ENCODE measurements at regions not wholly inside any gene's neighbourhood (a gene's known extent, or its start where the extent isn't known, plus 50 kb on each side); places are given as distances from the start of the nearest gene placed in this dataset.
"Not testable (repeated sequence)": the region's sequence is repeated elsewhere in the genome, so short reads cannot be mapped to it uniquely, and the experiment has no call there.

DNA sequence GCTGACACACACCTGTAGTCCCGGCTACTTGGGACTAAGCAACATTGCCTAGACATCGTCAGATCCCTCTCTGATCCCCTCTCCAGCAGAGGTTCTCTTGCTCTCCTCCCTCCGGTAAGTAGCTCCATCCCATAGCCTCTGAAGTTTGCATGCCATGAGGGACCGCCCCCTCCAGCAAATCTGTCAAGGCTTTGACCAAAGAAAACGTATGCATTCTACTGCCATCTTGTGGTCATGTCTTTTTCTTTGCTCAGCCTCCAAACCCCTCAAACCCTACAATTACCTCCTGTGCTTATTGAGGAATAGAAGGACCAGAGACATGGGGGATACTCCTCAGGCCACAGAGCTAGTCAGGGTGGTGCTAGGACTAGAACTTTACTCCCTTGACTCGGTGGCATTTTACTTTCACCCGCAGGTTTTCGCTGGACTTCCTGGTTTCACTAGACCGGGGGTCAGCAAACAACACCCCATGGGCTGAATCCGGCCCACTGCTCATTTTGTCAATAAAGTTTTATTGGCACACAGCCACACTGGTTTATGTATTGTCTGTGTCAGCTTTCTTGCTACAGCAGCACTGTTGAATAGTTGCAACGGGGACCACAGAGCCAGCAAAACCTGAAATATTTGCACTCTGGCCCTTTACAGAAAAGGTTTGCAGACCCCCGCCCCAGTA, 202.6 kb upstream of the FOXK1 start:
- TF ChIP-seq, protein P1, sequence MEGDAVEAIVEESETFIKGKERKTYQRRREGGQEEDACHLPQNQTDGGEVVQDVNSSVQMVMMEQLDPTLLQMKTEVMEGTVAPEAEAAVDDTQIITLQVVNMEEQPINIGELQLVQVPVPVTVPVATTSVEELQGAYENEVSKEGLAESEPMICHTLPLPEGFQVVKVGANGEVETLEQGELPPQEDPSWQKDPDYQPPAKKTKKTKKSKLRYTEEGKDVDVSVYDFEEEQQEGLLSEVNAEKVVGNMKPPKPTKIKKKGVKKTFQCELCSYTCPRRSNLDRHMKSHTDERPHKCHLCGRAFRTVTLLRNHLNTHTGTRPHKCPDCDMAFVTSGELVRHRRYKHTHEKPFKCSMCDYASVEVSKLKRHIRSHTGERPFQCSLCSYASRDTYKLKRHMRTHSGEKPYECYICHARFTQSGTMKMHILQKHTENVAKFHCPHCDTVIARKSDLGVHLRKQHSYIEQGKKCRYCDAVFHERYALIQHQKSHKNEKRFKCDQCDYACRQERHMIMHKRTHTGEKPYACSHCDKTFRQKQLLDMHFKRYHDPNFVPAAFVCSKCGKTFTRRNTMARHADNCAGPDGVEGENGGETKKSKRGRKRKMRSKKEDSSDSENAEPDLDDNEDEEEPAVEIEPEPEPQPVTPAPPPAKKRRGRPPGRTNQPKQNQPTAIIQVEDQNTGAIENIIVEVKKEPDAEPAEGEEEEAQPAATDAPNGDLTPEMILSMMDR (IDR thresholded peaks at IDR 0.05; ENCODE audit: low read depth, low read length) = peak; percentile 68
- Histone ChIP-seq H3K4me3 (ENCODE audit: low read depth, low read length) (no peak overlapping the region), H3K9me3 (ENCODE audit: severe bottlenecking) (peaks cover 8% of the 10 kb centered on the region), H3K36me3 (no peaks in the 10 kb centered on the region), H3K27ac (no peak overlapping the region), H3K27me3 (ENCODE audit: insufficient read depth, low read depth, severe bottlenecking) (no peaks in the 10 kb centered on the region)
- DNase-seq = peak; percentile 82

DNA sequence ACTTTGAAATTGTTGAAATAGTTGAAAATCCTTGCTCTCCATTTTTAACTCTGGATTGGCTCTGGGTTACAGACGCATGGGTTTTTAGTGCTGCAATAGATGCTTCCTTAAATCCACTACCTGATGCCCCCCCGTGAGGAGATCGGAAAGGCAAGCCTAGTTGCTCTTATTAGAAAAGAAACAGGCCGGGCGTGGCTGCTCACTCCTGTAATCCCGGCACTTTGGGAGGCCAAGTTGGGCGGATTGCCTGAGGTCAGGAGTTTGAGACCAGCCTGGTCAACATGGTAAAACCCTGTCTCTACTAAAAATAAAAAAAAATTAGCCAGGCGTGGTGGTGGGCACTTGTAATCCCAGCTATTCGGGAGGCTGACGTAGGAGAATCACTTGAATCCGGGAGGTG, 202.0 kb upstream of the FOXK1 start:
- not testable (repeated sequence) for H3K9me3 ChIP-seq (ENCODE audit: severe bottlenecking); H3K27ac ChIP-seq; H3K36me3 ChIP-seq; H3K4me3 ChIP-seq (ENCODE audit: low read depth, low read length); DNase-seq; H3K27me3 ChIP-seq (ENCODE audit: insufficient read depth, low read depth, severe bottlenecking)

DNA sequence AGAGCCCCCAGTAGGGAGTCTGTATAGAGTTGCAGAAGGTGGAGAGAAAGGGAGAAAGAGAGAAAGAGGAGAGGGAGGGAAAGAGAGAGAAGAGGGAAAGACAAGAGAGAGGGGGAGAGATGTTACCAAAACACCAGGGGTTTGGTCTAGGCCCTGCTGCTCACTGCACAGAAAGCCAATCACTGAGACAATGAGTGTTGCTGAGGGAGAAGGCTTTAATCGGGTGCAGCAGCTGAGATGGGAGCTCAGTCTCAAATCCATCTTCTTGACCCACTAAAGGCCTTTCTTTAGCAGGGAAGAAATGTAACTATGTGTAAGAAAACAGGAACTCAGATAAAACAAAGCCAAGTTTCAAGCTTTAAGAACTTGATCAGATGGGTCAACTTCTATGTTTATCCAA, 198.2 kb upstream of the FOXK1 start:
- Histone ChIP-seq H3K4me3 (ENCODE audit: low read depth, low read length) (no peak overlapping the region), H3K36me3 (no peaks in the 10 kb centered on the region), H3K27ac (no peak overlapping the region), H3K27me3 (ENCODE audit: insufficient read depth, low read depth, severe bottlenecking) (no peaks in the 10 kb centered on the region), H3K9me3 (ENCODE audit: severe bottlenecking) (peaks cover 8% of the 10 kb centered on the region)
- TF ChIP-seq, protein P1 (IDR thresholded peaks at IDR 0.05; ENCODE audit: low read depth, low read length) = no peak
- DNase-seq = no peak

DNA sequence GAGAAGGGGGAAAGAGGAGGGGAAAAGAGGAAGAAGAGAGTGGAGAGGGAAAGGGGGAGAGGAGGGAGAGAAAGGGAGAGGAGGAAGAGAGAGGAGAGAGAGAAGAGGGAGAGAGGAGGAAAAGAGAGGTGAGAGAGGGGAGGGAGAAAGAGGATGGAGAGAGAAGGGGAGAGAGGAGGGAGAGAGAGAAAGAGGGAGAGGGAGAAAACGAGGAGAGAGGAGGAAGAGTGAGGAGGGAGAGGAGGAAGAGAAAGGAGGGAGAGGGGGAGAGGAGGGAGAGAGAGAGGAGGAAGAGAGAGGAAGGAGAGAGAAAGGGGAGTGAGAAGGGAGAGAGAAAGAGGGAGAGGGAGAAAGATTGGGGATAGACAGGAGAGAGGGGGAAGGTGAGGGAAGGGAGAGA, 197.6 kb upstream of the FOXK1 start:
- Histone ChIP-seq H3K27ac (no peak overlapping the region), H3K9me3 (ENCODE audit: severe bottlenecking) (peaks cover 8% of the 10 kb centered on the region), H3K4me3 (ENCODE audit: low read depth, low read length) (no peak overlapping the region), H3K36me3 (no peaks in the 10 kb centered on the region), H3K27me3 (ENCODE audit: insufficient read depth, low read depth, severe bottlenecking) (no peaks in the 10 kb centered on the region)
- DNase-seq = no peak
- TF ChIP-seq, protein P1 (IDR thresholded peaks at IDR 0.05; ENCODE audit: low read depth, low read length) = no peak

DNA sequence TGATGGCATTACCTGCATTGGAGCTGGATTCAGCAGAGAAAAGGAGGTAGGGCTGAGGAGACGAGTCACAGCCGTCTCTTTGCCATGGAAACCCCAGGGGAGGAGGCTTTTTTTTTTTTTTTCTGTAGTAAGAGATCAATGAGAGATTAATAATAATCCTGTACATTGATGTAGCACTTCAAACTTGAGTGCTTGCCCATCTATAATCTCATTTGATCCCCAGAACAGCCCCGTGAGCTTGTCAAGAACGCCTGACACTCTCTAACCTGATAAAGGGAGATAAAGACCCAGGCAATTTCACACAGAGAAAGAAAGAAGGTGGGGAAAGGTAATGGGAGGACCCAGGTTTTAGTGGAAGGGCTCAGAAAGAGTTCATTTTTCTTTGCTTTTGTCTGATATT, 195.2 kb upstream of the FOXK1 start:
- TF ChIP-seq, protein P1 (IDR thresholded peaks at IDR 0.05; ENCODE audit: low read depth, low read length) = no peak
- Histone ChIP-seq H3K9me3 (ENCODE audit: severe bottlenecking) (peaks cover 8% of the 10 kb centered on the region), H3K27ac (no peak overlapping the region), H3K36me3 (no peaks in the 10 kb centered on the region), H3K4me3 (ENCODE audit: low read depth, low read length) (no peak overlapping the region), H3K27me3 (ENCODE audit: insufficient read depth, low read depth, severe bottlenecking) (no peaks in the 10 kb centered on the region)
- DNase-seq = no peak

DNA sequence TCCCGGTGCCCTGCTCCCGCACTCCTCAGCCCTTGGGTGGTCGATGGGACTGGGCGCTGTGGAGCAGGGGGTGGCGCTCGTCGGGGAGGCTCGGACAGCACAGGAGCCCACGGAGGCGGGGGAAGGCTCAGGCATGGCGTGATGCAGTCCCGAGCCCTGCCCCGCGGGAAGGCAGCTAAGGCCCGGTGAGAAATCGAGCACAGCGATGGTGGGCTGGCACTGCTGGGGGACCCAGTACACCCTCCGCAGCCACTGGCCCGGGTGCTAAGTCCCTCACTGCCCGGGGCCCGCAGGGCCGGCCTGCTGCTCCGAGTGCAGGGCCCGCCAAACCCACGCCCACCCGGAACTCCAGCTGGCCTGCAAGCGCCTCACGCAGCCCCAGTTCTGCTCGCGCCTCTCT, 185.2 kb upstream of the FOXK1 start:
- not testable (repeated sequence) for H3K36me3 ChIP-seq; H3K27ac ChIP-seq; H3K27me3 ChIP-seq (ENCODE audit: insufficient read depth, low read depth, severe bottlenecking); H3K9me3 ChIP-seq (ENCODE audit: severe bottlenecking); H3K4me3 ChIP-seq (ENCODE audit: low read depth, low read length); DNase-seq

DNA sequence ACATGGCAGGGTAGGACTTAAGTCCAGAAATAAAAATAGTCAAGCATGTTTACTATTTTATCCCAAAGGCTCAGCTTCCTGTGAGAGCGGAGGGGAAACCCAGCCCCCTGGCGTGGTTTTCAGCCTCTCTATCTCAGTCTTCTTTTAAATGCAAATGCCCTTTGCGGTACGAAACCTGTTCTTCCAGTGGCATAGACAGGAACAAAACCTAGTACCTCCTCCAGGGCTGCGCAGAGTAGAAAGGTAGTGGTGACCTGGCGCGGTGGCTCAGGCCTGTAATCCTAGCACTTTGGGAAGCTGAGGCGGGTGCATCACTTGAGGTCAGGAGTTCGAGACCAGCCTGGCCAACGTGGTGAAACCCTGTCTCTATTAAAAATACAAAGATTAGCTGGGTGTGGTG, 181.3 kb upstream of the FOXK1 start:
- TF ChIP-seq, protein P1 (IDR thresholded peaks at IDR 0.05; ENCODE audit: low read depth, low read length) = no peak
- Histone ChIP-seq H3K27me3 (ENCODE audit: insufficient read depth, low read depth, severe bottlenecking) (no peaks in the 10 kb centered on the region), H3K4me3 (ENCODE audit: low read depth, low read length) (no peak overlapping the region), H3K27ac (no peak overlapping the region), H3K9me3 (ENCODE audit: severe bottlenecking) (peaks cover 3% of the 10 kb centered on the region), H3K36me3 (no peaks in the 10 kb centered on the region)
- no peak for DNase-seq

DNA sequence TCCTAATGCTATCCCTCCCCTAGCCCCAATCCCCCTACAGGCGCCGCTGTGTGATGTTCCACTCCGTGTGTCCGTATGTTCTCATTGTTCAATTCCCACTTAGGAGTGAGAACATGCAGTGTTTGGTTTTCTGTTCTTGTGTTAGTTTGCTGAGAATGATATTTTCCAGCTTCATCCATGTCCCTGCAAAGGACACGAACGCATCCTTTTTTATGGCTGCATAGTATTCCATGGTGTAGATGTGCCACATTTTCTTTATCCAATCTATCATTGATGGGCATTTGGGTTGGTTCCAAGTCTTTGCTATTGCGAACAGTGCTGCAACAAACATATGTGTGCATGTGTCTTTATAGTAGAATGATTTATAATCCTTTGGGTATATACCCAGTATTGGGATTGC, 174.2 kb upstream of the FOXK1 start:
- H3K4me3 ChIP-seq (ENCODE audit: low read depth, low read length); H3K27ac ChIP-seq; H3K9me3 ChIP-seq (ENCODE audit: severe bottlenecking); H3K27me3 ChIP-seq (ENCODE audit: insufficient read depth, low read depth, severe bottlenecking); DNase-seq; H3K36me3 ChIP-seq: not testable (repeated sequence)
